Endothelial cell of hepatic sinusoid (primary cell): ENCODE measurements at regions not wholly inside any gene's neighbourhood (a gene's known extent, or its start where the extent isn't known, plus 50 kb on each side); places are given as distances from the start of the nearest gene placed in this dataset.

ENCODE experiments used
- in situ Hi-C: cut with HindIII; loops from 2 replicates; pipeline ENCODE4 v1.10.0; 2017; ENCODE audit warnings: low sequenced_read_pairs

DNA sequence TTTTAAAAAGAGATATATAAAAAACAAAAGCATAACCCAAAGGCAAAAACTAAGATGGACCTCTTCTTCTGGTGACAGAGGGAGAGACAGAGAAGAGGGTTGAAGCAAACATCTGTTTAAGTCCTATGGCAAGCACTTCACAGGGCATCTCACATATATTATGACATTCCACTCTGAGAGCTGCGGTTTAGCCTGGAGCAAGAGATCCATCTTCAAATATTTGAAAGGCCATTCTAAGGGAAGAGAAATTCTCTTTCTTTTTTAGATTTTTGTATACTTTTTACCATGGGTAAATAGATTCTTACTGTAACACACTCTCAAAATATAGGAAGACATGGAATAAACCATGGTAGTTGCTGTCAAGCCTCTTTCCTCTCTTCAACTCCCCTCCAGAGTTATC, 204.1 kb downstream of the GXYLT1 start:
- in situ Hi-C loops: no loop called here

DNA sequence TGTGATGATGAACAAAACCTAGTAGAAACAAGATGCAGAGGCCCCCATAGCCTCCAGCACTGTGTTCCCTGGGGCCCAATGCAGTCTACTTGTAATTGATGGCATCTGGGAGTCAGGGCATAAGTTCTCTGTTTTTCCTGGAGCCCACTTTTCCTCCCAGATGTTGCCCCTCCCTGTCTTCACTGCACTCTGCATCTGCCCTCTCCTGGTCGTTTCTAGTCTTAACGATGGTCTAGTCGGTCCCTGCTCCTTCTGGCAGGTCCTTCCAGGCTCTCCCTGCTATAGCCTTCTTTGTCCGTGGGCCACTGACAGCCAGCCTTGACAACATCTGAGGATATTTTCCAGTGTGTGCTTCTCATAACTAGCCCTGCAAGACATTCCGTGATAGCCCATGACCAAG, 208.3 kb downstream of the GXYLT1 start:
- in situ Hi-C loops: no loop called here

DNA sequence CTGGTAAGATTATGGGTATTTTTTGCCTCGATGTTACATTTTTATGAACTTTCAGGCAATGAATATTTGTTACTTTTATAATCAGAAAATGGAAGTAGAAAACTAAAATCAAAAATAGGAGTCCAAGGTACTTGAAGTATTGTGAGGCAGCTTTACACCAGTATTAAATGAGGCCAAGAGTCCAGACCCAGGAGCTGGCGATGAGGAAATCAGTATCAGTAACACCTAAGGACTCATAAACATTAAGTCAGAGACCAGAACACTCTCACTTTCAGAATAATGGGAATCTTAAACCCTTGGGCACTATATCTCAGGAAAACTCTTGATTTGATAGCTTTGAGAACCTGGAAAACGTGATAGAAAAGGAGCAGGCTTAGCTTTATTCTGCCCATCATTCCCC, 208.8 kb downstream of the GXYLT1 start:
- in situ Hi-C loops: no loop called here

DNA sequence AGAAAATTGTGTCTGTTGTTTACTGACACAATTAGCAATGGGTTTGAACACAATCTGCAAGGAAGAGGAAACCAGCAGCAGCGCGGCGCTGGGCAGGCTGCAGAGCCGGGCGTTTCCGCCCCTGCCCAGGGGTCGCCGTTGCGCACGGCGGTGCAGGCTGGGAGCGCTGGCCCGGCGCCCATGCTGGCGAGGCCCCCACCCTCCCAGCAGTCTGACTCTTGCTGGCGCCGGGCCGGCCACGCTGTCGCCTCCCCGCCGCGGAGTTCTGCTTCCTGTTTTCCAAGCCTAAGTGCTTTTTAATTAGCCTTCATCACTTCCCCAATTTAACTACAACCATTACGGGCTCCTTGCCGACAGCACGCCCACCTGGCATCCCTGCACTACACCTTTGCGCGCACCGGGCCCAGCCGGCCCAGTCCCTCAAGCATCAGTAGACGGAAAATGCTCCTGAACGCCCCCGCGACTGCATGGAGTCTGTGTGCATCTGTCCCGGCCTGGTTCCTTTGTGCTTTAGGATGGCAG, 212.1 kb downstream of the GXYLT1 start:
- in situ Hi-C loops: no loop called here

DNA sequence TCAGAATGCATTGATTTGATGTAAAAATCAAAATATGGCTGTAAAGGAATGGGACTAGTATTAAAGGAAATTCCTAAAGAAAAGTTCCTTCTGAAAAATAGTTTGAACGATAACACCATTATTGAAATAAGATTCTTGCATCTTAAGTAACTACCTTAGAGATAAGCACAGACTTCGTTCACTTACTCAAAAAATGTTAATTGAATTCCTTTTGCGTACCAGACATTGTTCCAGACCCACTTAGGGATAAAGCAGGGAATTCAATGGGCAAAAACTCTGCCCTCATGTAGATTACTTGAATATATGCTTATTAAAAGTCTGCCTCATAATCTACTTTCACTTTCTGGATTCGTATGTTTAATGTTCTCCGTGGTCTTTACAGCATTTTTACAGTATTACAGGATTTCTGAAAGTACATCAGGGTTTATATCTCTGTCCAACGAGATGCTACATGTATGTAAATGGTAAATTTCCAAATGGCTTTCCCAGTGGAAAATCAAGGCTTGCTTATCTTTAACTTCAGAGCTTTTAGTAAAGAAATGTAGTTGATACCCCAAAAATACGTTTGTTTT, 213.7 kb downstream of the GXYLT1 start:
- in situ Hi-C loops: no loop called here

DNA sequence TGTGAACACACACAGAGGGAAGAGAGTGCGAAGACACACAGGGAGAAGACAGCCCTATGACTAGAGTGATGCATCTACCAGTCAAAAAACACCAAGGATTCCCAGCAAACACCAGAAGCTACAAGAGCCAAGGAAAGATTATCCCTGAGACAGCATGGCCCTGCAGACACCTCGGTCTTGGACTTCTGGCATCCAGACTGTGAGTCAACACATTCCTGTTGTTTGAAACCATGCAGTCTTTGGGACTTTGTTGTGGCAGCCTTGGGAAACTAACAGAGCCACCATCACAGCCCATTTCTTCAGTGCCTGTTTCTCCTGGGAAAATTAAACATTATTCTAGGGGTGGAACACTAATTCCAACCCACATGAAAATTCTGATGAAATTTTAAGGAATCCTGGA, 220.6 kb downstream of the GXYLT1 start:
- in situ Hi-C loops: no loop called here

DNA sequence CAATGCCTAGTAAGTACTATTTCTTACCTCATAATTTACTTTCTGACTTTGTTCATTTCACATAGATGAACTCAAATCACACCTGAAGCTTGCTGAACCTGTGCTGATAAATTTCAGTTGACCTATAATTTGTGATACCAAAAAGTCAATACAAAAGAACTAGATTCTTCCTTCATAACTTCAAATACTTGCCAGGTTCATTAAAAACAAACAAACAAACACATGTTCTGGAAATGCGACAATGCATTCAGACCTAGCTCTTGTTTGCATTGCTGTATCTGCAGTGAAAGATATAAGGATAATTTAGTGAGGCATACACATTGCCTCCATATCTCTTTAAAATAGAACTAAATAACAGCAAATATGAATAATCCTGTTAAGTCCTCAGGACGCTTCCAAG, 221.3 kb downstream of the GXYLT1 start:
- in situ Hi-C loops: no loop called here

DNA sequence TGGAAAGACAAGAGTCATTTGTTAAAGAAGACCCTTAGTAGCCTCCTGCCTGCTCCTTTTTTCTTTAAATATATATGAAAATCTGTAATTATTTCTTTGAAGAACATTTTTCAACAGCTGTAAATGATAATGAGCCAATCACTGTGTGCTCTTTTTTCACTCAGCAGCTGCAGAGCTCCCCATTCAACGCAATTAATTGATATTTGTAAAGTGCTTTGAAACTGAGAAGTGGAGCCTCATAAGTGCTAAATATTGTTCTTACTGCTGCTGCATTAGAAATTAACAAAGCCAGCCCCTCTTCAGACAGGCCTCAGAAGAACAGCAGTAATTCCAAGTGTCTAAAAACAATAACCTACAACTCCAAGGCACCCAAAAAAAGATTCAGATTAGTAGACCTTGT, 224.3 kb downstream of the GXYLT1 start:
- in situ Hi-C loops: no loop called here

DNA sequence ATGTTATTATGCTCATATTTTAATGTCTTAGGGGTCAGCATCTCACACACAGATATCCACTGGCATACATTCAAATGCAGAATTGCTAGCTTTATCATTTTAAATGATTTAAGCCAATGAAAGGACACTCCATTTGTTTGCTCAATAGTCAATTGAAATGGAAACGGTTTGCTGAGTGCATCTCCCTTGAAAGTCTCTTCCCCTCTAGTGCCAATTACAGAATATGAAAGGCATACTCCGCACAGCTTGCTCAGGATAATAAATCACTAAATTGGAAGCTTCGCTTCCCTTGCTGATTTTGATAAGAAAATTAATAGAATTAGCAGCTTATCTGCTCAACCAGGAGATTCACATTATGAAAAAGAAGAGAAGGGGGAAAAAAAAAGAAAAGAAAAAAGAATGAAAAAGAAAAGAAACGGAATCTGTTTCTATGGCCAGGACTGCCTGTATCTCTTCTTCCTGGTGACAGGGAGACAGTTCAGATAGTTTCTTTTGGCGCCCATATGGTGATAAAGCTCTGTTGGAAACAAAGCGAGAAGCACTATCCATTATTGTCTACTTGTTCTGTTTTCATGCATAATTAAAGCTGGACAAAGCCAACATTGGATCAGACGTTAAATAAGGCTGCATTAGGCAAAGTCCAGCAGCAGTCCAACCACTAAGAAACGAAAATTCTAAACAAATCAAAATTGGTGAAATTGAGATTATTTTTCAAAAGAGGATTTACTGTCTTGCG, 225.0 kb downstream of the GXYLT1 start:
- in situ Hi-C loops: no loop called here

DNA sequence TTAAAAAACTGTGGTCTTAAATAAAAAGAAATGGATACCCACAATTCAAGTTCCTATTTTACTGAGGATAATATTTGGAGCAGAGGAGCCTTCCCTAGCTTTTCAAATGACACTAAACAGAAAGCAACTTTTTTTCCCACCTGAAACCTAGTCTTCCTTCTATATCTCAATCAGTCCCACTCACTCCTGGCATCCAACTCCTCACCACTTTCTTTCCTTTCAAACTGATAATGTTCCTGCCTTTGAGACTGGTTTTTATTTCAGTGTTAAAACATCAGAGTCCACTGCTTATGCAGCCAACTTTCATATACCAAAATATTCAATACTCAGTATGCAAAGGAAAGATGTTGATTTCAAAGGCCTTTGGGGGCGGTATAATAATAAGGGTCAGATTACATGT, 225.6 kb downstream of the GXYLT1 start:
- in situ Hi-C loops: no loop called here

DNA sequence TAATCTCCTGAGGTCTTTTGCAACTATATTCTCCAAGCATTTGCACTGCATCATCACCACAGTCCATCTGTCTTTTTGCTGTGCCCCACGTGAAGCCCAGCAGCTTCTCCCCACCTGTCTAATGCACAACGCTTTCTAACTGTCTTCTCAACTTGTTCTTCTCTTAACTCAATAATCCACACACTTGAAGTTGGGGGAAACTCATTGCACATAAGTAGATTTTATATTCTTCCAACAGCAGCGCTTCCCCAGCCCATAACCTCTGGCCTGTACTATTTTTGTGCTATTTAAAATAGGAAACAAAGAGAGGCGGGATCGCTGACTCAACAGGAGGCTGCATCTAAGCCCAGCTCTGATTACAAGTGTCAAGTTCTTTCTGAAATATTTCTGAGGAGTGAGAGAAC, 226.7 kb downstream of the GXYLT1 start:
- in situ Hi-C loops: no loop called here

DNA sequence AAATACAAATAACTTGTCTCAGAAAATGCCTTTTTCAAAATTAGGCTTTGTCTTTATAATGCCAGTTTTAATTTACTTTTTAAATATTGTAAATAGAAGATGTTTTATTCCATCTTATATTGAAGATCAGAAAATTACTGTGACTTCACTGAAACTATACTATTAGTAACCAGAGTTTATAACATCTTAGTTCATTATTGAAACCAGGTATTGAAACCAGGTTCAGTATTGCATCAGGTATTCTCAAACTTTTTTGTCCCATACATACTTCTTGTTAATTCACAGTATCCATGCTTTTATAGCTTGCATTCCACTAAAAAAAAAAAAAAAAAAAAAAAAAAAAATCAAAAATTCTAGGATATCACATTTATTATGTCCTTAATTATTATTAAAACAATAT, 227.5 kb downstream of the GXYLT1 start:
- in situ Hi-C loops: no loop called here

DNA sequence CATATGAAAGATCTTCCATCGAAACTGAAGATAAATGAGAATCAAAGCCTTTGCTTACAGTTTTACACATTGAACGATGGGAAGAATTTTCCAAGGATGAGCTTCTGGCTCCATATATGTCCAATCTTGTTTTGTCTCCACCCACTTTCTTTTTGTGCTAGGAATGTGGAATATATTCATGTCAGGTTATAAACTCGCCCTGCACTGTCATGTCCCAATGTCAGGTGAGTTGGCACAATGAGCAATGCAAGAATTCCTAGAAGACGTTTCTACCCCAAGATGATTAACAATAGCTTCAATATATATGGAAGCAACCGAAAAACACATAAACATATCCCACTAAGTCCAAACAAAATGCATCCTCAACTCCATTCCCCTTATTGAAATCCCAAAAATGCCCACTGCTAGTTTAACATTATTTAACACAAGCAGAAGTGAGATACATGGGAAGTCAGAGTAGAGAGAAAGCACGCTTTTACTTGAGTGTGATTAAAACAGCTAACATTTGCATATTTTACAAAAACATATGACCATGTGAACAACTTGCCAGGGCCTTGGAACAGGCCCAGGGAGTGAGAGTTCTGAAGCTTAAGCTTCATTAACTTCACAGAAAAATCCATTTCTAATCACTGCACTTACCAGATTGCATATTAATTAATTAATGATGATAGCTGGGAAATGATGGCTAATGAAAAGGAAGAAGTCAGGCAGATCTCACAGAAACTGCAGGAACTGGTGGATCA, 233.9 kb downstream of the GXYLT1 start:
- in situ Hi-C loops: no loop called here

DNA sequence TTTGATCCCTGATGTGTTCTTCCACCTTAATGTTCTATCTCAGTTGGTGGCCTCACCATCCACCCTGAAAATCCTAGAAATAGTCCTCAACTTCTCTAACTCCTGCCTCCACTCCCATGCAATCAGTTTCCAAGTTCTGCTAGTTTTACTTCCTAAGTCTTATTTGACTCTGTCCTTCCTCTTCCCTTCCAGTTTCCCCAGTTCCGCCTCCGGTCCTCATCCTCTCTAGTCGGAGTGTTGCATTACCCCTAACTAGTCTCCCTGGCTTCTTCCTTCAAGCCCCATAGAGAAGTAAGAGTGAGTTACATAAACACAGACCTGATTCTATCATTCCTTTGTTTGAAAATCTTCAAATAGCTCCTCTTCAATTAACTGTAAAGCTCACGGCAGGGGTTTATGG, 236.5 kb downstream of the GXYLT1 start:
- in situ Hi-C loops: no loop called here

DNA sequence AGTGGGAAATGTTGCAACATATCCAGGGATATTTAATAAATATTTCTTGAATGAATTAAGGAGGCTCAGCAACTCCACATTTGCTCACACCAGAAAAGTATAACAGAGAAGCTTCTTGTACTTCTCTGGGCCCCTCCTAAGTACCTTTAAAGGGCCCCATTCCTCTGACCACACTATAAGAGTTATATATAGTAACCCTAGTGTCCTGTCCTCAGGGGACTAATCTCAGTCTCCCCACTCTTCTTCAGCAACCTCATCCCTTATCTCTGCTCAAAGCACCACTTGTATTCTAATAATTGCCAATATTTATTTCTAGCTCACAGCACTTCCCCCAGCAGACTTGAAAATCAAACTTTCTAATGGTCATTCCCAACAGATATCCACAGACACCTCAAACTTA, 237.1 kb downstream of the GXYLT1 start:
- in situ Hi-C loops: no loop called here

DNA sequence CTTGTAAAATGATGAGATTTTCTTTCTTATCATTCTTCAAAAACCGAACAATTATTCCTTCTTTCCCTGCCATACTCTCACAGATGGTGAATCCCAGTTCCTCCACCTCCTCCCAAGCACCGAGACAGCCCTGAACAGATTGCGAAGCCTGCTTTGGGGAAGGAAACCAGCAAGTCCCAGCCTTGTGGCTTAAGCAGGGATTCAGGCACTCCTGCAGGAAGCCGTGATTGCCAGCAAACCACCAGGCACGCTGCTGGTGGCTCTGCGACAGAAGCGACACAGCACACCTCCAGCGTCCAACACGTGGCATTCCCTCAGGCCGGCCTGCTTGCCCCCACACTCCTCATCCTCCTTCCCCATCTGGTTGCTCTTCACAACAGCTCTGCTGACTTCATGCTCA, 237.7 kb downstream of the GXYLT1 start:
- in situ Hi-C loops: no loop called here

DNA sequence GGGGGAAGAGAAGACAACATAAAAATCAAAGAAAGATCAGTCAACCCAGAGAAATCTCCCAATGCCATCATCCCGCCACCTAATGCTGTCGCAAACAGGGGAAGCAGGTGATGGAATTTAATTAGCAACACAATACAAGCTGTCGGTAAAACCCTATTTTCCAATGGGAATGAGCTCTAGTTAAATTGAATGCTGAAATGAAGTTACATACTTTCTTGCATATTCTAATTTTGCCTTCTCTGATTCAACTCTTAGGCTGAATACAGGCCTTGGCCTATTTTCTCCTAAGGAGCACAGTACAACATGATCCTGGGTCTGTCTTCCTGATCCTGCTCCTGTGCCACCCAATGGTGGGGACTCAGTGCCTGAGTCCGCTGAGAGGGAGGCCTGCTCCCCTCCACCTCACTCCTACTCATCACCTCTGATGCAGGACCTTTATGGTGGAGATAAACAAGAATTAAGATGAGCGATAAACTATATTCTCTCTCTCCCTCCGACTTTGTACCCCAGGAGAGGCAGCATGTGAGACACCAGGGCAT, 238.8 kb downstream of the GXYLT1 start:
- in situ Hi-C loops: no loop called here

DNA sequence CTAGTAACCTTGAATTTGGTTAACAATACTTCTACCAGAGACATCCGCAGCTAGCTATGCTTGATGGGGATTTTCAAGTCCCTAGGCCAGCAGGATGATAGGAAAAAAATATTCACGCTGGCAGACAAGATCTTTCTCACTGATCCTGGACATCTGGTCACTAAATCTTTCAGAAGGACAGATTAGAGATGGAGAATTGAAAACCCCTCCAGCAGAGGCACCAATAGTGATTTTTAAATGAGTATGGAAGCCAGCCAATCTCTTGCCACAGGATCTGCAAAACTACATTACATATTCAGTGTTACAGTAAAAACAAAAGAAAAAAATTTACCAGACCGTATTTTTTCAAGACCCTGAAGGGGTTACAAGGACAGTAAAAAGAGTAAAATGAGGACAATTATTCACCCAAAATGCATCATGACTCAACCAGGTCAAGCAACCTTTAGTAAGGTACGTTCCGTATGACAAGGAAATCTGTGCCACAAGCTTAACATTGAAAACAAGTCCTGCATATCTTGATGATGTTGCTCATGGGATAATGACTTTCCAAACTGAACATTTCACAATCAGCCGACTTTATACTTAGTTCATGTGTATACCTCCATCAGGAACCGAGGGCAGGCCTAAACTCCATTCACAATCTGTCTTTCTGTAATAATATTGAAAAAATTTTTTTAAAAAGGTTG, 239.5 kb downstream of the GXYLT1 start:
- in situ Hi-C loops: no loop called here

DNA sequence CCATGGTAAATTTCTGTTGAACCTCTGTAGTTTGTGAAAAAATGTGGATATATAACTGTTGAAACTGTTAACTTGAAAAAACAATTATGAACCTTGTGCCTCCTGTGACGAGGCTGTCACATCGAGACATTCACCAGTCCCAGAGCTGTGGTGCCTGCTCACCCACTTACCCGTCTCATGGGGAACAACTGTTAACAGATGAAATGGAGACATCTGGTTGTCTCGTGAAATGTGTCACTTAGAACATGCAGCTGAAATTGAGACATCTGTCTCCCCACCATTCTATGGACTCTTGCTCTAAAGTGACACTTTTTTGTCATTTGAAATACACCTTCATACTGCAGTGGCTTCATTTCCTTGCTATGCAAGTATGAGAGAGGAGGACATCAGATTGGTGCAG, 240.6 kb downstream of the GXYLT1 start:
- in situ Hi-C loops: no loop called here

DNA sequence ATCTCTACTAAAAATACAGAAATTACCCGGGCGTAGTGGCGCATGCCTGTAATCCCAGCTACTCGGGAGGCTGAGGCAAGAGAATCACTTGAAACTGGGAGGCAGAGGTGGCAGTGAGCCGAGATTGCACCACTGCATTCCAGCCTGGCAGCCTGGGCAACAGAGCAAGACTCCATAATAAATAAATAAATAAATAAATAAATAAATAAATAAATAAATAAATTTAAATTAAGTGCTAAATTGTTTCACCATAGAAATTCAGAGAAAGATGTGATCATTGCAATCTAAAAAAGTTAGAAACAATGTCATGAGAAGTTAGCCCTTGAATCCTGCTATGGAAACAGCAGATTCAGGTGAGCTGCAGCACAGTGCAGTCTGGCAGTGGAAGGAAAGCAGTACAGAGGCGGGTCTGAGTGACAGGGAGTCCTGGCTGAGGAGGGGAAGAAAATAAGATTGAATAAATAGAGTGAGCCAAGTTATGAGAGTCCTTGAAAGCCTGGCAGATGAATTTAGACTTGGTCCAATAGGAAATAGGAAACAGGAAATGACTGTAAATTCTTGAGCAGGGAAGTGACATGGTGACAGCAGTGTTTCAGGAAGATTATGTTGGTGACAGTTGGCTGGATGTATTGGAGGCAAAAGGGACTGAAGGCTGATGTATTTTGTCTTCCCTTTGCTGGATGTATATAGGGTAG, 241.5 kb downstream of the GXYLT1 start:
- in situ Hi-C loops: no loop called here

DNA sequence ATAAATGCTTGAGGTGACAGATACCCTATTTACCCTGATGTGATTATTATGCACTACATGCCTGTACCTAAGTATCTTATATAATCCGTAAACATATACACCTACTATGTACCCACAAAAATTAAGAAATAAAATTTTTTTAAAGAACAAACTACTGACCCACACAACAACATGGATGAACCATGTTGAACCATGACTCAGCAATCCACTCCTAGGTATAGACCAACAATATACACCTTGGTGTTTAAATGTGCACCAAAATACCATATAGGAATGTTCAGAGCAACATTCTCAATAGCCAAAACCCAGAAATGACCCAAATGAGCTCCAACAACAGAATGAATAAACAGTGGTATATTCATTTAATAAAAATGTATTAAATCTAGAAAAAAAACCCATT, 245.1 kb downstream of the GXYLT1 start:
- in situ Hi-C loops: no loop called here
